ENCODE measurements at regions not wholly inside any gene's neighbourhood (a gene's known extent, or its start where the extent isn't known, plus 50 kb on each side); places are given as distances from the start of the nearest gene placed in this dataset.

GRCh38 chr16:79845033-79845733 is 244.6 kb upstream of the MAF start:
- ATAC-seq (no peak), DNase-seq (no peak)
- ChIA-PET CTCF (no interaction called here), POLR2A (no interaction called here)
- Mint-ChIP-seq H3K27me3 (peaks cover 4% of the 10 kb centered on the region), H3K4me1 (ENCODE audit: low read depth) (peaks cover 13% of the 10 kb centered on the region), H3K4me3 (no peak overlapping the region), H3K27ac (no peak overlapping the region), H3K9me3 (no peaks in the 10 kb centered on the region), H3K36me3 (ENCODE audit: low read depth) (no peaks in the 10 kb centered on the region)
- intact Hi-C loops (cut with micrococcal nuclease): no loop called here
- no peak for TF ChIP-seq CTCF (IDR thresholded peaks at IDR 0.05)

- peaks cover 12% of the 10 kb centered on the region for H3K4me1 Mint-ChIP-seq (ENCODE audit: low read depth)
- DNase-seq: no peak
- H3K36me3 Mint-ChIP-seq (ENCODE audit: low read depth): no peaks in the 10 kb centered on the region
- no peak overlapping the region for H3K4me3 Mint-ChIP-seq
- H3K9me3 Mint-ChIP-seq: no peaks in the 10 kb centered on the region
- ChIA-PET CTCF (no interaction called here), POLR2A (interaction anchor here (0.5 kb wide), 1 partner anchor 368 kb away, joined by 3 read pairs; no protein-coding TSS in a partner anchor)
- TF ChIP-seq CTCF (IDR thresholded peaks at IDR 0.05): no peak
- no peak overlapping the region for H3K27ac Mint-ChIP-seq
- H3K27me3 Mint-ChIP-seq: peaks cover 4% of the 10 kb centered on the region
- no peak for ATAC-seq
- intact Hi-C loops (cut with micrococcal nuclease): no loop called here
Observed at GRCh38 chr16:79844603-79845002, 244.1 kb upstream of the MAF start.

- no peaks in the 10 kb centered on the region for H3K36me3 Mint-ChIP-seq (ENCODE audit: low read depth)
- no peak overlapping the region for H3K4me3 Mint-ChIP-seq
- H3K27me3 Mint-ChIP-seq: peaks cover 4% of the 10 kb centered on the region
- DNase-seq (peak; percentile 15), ATAC-seq (peak; percentile 78)
- no peaks in the 10 kb centered on the region for H3K9me3 Mint-ChIP-seq
- peaks cover 12% of the 10 kb centered on the region for H3K4me1 Mint-ChIP-seq (ENCODE audit: low read depth)
- POLR2A ChIA-PET: interaction anchor here (0.6 kb wide), 1 partner anchor 86 kb away, joined by 4 read pairs; no protein-coding TSS in a partner anchor
- CTCF ChIA-PET: interaction anchor here (0.7 kb wide), 1 partner anchor 1533 kb away, joined by 3 read pairs; no protein-coding TSS in a partner anchor
- TF ChIP-seq CTCF (IDR thresholded peaks at IDR 0.05): no peak
- intact Hi-C loops (cut with micrococcal nuclease): no loop called here
- H3K27ac Mint-ChIP-seq: no peak overlapping the region
Observed at GRCh38 chr16:79843631-79844043, 243.1 kb upstream of the MAF start.

GRCh38 chr16:79843145-79843544 is 242.6 kb upstream of the MAF start:
- ChIA-PET POLR2A (interaction anchor here (0.6 kb wide), 1 partner anchor 86 kb away, joined by 4 read pairs; no protein-coding TSS in a partner anchor), CTCF (no interaction called here)
- ATAC-seq: no peak
- Mint-ChIP-seq H3K27ac (no peak overlapping the region), H3K9me3 (no peaks in the 10 kb centered on the region), H3K4me1 (ENCODE audit: low read depth) (peaks cover 12% of the 10 kb centered on the region), H3K36me3 (ENCODE audit: low read depth) (no peaks in the 10 kb centered on the region), H3K4me3 (no peak overlapping the region), H3K27me3 (peaks cover 4% of the 10 kb centered on the region)
- DNase-seq: no peak
- no peak for TF ChIP-seq CTCF (IDR thresholded peaks at IDR 0.05)
- intact Hi-C loops (cut with micrococcal nuclease): no loop called here

- intact Hi-C loops (cut with micrococcal nuclease): no loop called here
- TF ChIP-seq CTCF (IDR thresholded peaks at IDR 0.05): no peak
- Mint-ChIP-seq H3K4me1 (ENCODE audit: low read depth) (peaks cover 12% of the 10 kb centered on the region), H3K27ac (no peak overlapping the region), H3K27me3 (peaks cover 4% of the 10 kb centered on the region), H3K4me3 (no peak overlapping the region), H3K36me3 (ENCODE audit: low read depth) (no peaks in the 10 kb centered on the region), H3K9me3 (no peaks in the 10 kb centered on the region)
- DNase-seq (no peak), ATAC-seq (no peak)
- ChIA-PET POLR2A (no interaction called here), CTCF (no interaction called here)
Observed at GRCh38 chr16:79842197-79842596, 241.7 kb upstream of the MAF start.
